ENCODE measurements at regions not wholly inside any gene's neighbourhood (a gene's known extent, or its start where the extent isn't known, plus 50 kb on each side); places are given as distances from the start of the nearest gene placed in this dataset.

- TF ChIP-seq CDX4 (CRISPR knock-in tag; IDR thresholded peaks at IDR 0.05; ENCODE audit: borderline replicate concordance) (no peak), SMAD3 (CRISPR knock-in tag; IDR thresholded peaks at IDR 0.05; ENCODE audit: borderline replicate concordance) (no peak), MYBL2 (CRISPR knock-in tag; IDR thresholded peaks at IDR 0.05) (no peak)
Observed at GRCh38 chr16:88130681-88131080, 179.4 kb downstream of the BANP start (continued).

- ATAC-seq, result no peak
- ChIA-PET POLR2A (no interaction called here), CTCF (no interaction called here)
- no peak overlapping the region for H3K27ac Mint-ChIP-seq
- no peak for TF ChIP-seq ZNF425 (CRISPR knock-in tag; conservative IDR thresholded peaks at IDR 0.05)
- no peak for TF ChIP-seq NFE2L1 (CRISPR knock-in tag; IDR thresholded peaks at IDR 0.05)
- no peak for TF ChIP-seq HMGA2 (CRISPR knock-in tag; IDR thresholded peaks at IDR 0.05)
- no peak for TF ChIP-seq GTF2I (CRISPR knock-in tag; conservative IDR thresholded peaks at IDR 0.05)
- TF ChIP-seq SP1 (CRISPR knock-in tag; conservative IDR thresholded peaks at IDR 0.05), result no peak
- TF ChIP-seq USF2 (CRISPR knock-in tag; IDR thresholded peaks at IDR 0.05), result no peak
- TF ChIP-seq ZNF281 (CRISPR knock-in tag; IDR thresholded peaks at IDR 0.05), result no peak
- no peak for TF ChIP-seq MLX (CRISPR knock-in tag; IDR thresholded peaks at IDR 0.05)
- no peak for TF ChIP-seq ZSCAN18 (CRISPR knock-in tag; IDR thresholded peaks at IDR 0.05)
- TF ChIP-seq ARID4B (CRISPR knock-in tag; IDR thresholded peaks at IDR 0.05; ENCODE audit: borderline replicate concordance), result no peak
- no peak for TF ChIP-seq ZNF396 (CRISPR knock-in tag; IDR thresholded peaks at IDR 0.05; ENCODE audit: borderline replicate concordance)
- no peak for TF ChIP-seq ATF2 (CRISPR knock-in tag; IDR thresholded peaks at IDR 0.05; ENCODE audit: borderline replicate concordance, low read depth)
- no peak for TF ChIP-seq CREB1 (CRISPR knock-in tag; IDR thresholded peaks at IDR 0.05)
- no peak for TF ChIP-seq E2F4 (CRISPR knock-in tag; IDR thresholded peaks at IDR 0.05; ENCODE audit: borderline replicate concordance, low read depth)
- no peak for TF ChIP-seq TP53 (CRISPR knock-in tag; IDR thresholded peaks at IDR 0.05)
- TF ChIP-seq PRRX2 (CRISPR knock-in tag; IDR thresholded peaks at IDR 0.05), result no peak
- TF ChIP-seq EMX1 (CRISPR knock-in tag; IDR thresholded peaks at IDR 0.05), result no peak
- TF ChIP-seq MXD4 (CRISPR knock-in tag; IDR thresholded peaks at IDR 0.05; ENCODE audit: borderline replicate concordance), result no peak
- no peaks in the 10 kb centered on the region for H3K27me3 Mint-ChIP-seq (ENCODE audit: low read depth)
- DNase-seq (ENCODE audit: low spot score), result no peak
- no peak overlapping the region for H3K4me3 Mint-ChIP-seq
- no peaks in the 10 kb centered on the region for H3K4me1 Mint-ChIP-seq
- no peaks in the 10 kb centered on the region for H3K9me3 Mint-ChIP-seq
- H3K36me3 Mint-ChIP-seq, result no peaks in the 10 kb centered on the region
Observed at GRCh38 chr16:88131256-88131655, 180.0 kb downstream of the BANP start.

All from WTC11 (cell line).